HFF-Myc (cell line): ENCODE measurements at regions not wholly inside any gene's neighbourhood (a gene's known extent, or its start where the extent isn't known, plus 50 kb on each side); places are given as distances from the start of the nearest gene placed in this dataset.
"Not testable (repeated sequence)": the region's sequence is repeated elsewhere in the genome, so short reads cannot be mapped to it uniquely, and the experiment has no call there.

Experiments used
- DNase-seq: peaks from one replicate; pipeline ENCODE4 v3.0.0-alpha.2; 2011; ENCODE audit warnings: low read depth; ENCODE audit errors: extremely low read depth
- H3K4me3 ChIP-seq: replicated peaks from 2 replicates; pipeline ENCODE4 v1.5.1; 2011; ENCODE audit warnings: low read depth, mild to moderate bottlenecking, control low read depth, low read length
- TF ChIP-seq, protein P1 (sequence below): IDR thresholded peaks from 2 replicates; pipeline ENCODE4 v1.5.1; 2012; ENCODE audit warnings: mild to moderate bottlenecking, low read depth, low read length, control low read depth; ENCODE audit errors: missing control alignments

GRCh38 chr5:110963495-110963894 is 108.0 kb upstream of the TSLP start:
- peak; percentile 6 for DNase-seq
- TF ChIP-seq, protein P1, sequence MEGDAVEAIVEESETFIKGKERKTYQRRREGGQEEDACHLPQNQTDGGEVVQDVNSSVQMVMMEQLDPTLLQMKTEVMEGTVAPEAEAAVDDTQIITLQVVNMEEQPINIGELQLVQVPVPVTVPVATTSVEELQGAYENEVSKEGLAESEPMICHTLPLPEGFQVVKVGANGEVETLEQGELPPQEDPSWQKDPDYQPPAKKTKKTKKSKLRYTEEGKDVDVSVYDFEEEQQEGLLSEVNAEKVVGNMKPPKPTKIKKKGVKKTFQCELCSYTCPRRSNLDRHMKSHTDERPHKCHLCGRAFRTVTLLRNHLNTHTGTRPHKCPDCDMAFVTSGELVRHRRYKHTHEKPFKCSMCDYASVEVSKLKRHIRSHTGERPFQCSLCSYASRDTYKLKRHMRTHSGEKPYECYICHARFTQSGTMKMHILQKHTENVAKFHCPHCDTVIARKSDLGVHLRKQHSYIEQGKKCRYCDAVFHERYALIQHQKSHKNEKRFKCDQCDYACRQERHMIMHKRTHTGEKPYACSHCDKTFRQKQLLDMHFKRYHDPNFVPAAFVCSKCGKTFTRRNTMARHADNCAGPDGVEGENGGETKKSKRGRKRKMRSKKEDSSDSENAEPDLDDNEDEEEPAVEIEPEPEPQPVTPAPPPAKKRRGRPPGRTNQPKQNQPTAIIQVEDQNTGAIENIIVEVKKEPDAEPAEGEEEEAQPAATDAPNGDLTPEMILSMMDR = no peak
- H3K4me3 ChIP-seq = no peak overlapping the region

DNA sequence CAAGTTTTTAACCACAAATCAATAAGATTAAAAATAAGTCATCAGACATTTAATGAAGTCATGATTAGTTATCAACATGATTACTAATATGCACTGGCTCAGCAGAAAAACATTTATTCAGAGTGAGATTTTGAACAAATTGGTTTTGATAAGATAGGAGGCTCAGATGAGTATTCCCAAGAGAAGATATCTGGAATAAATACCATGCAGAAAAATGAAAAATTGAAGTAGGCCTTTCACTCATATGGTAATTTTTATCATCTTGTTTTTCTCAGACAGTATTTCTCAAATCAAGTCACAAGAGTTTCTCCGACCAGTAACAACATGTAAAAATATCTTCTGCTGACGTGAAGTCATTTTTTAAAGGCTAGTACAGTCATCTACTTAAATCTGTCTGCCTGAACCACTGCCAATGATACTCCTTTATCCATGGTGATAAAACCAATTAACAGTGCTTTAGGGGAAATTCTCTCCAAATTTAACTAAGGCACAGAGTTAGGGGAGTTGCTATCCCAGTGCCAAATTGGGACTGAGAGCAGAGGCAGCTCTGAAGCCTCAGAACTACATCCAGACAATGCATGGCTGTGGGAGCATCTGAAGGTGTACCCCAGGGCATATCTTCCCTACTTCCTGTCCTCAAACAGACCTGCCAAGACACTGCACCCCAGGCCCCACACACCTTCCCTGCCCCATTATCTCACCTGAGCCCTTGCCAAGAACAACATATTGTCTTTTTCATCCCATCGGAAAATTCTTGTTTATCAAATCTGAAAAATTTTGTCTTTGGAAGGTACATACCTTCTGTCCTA is 105.5 kb upstream of the TSLP start:
- TF ChIP-seq, protein P1 = no peak
- no peak for DNase-seq
- no peak overlapping the region for H3K4me3 ChIP-seq

DNA sequence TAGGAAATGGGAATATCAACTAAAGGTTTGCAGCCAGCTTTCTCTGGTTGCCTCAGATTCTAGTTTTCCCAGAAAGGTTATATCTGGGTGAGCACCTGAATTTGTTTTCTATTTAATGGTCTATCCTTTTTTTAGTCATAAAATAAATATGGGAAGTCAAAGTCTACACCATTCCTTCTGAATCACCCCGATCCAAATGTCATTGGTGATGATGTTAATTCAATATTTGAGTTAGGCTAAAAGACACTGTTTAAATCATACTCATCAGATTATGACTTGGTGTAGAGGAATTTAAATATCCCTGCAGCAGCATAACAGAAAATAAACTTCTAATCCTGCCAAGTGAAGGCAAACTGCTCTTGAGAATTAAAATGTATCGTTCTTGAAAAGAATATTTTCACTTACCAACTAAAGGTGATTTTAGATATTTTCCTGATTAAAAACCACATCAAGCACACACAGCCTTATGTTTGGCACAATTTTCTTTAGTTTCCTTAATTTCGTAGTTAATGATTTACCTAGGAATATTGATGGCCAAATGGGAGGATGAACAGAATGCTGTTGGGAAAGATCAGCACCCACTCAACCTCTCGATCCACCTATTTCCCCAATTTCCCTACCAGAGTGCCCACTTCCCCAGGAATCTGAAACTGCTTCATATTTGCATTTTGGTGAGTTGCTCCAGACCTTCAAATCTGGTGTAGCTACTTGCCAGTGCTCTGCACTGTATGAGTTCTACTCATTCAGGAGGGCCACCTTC is 103.1 kb upstream of the TSLP start:
- no peak for DNase-seq
- TF ChIP-seq, protein P1 = no peak
- no peak overlapping the region for H3K4me3 ChIP-seq

- TF ChIP-seq, protein P1 = no peak
- H3K4me3 ChIP-seq = no peak overlapping the region
- no peak for DNase-seq
Measured at GRCh38 chr5:110969502-110969901, 102.0 kb upstream of the TSLP start.

DNA sequence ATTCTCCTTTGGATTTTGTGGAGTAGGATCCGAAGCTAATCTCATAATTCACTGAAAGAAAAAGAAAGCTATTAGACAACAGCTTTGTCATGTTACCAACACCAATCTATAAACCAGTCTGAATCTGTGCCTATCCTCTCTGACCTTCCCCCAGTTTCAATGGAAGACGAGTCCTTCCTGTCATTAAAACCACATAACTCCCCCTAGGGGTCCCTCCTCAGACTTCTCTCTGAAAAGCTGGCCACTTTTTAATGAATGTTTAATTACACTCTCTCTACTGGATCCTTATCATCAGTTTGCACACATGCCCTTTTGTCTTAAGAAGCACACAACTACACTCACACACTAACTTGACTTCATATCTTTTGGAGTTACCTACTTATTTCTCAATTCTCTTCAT is 98.0 kb upstream of the TSLP start:
- TF ChIP-seq, protein P1 = no peak
- no peak for DNase-seq
- H3K4me3 ChIP-seq = no peak overlapping the region

DNA sequence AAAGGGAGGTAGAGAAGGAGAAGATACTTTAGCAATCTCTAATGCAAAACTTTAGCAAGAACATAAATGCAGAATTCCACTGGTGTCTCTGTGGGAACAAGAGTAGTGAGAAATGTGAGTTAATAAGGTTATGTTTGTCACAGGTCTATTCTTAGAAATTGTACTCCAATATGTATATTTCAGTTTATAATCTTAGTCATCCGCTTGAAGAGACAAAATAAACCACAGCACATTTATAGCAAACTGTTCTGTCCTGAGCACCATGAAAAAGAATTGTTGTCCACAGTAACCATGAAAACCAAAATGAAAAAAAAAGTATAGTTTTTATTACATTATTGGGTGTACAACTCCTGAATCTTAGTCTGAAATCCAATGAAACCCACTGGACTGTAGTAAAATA is 93.6 kb upstream of the TSLP start:
- no peak for DNase-seq
- TF ChIP-seq, protein P1 = no peak
- H3K4me3 ChIP-seq = no peak overlapping the region

- not testable (repeated sequence) for H3K4me3 ChIP-seq, DNase-seq
Measured at GRCh38 chr5:110985882-110986281, 85.6 kb upstream of the TSLP start.

DNA sequence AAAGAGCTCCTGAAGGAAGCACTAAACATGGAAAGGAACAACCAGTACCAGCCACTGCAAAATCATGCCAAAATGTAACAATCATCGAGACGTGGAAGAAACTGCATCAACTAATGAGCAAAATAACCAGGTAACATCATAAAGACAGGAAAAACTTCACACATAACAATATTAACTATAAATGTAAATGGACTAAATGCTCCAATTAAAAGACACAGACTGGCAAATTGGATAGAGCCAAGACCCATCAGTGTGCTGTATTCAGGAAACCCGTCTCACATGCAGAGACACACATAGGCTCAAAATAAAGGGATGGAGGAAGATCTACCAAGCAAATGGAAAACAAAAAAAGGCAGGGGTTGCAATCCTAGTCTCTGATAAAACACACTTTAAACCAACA is 83.9 kb upstream of the TSLP start:
- not testable (repeated sequence) for H3K4me3 ChIP-seq, DNase-seq
